A549 (cell line): ENCODE measurements at regions not wholly inside any gene's neighbourhood (a gene's known extent, or its start where the extent isn't known, plus 50 kb on each side); places are given as distances from the start of the nearest gene placed in this dataset.

Experiments
- CTCF ChIP-seq: fragments of >200 bp; sonication (Bioruptor Twin); formaldehyde crosslinking; IDR thresholded peaks from 3 replicates; pipeline ENCODE4 v1.5.1; 2016
- POLR2A ChIP-seq: IDR thresholded peaks from 2 replicates; pipeline ENCODE4 v1.6.1; 2012; ENCODE audit warnings: mild to moderate bottlenecking, low read length
- TF ChIP-seq, protein P1 (sequence below): fragments of 450-650 bp; IDR thresholded peaks from 2 replicates; pipeline ENCODE4 v1.6.1; 2014; ENCODE audit warnings: antibody characterized with exemption

DNA sequence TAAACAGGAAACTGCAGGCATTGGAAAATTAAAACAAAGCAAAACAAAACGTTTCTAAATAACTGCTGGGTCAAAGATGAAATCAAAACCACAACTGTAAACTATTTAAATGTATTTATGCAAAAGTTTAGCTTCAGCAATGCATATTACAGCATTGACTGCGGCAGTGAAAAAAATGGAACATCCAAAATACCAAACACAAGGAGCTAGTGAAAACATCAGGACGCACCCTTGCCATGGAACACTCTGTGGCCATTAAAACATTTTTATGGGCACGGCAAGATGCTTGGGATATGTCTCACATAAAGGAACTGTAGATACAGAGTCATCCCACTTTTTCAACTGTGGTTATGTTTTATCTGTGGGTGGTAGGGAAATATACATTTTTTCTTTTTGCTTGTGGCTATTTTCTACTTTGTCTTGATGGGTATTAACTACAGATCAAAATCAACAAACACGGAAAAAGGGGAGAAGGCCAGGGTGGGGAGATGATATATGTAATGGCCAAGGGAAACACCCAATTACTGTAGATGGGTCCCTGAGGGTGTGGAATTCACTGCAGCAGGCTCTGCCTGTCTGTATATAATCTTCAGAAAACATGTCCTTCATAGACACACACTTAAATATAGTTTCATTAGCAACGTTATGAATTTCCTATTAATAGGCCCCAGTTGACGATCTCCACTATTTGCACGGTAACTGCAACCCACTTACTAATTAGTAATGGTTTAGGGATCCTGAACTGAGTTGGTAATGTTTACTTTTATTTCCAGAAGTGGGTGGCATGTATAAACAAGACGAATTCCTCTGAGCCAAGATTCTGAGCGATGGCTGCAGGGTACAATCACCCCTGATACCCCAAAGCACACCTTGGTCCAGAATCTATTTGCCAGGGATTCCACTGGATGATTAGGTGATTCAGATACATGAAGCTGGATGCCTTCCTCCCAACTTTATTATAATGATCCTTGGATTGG lies 110.5 kb downstream of the ACKR3 start:
- TF ChIP-seq CTCF (no peak), POLR2A (no peak)
- TF ChIP-seq, protein P1, sequence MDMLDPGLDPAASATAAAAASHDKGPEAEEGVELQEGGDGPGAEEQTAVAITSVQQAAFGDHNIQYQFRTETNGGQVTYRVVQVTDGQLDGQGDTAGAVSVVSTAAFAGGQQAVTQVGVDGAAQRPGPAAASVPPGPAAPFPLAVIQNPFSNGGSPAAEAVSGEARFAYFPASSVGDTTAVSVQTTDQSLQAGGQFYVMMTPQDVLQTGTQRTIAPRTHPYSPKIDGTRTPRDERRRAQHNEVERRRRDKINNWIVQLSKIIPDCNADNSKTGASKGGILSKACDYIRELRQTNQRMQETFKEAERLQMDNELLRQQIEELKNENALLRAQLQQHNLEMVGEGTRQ = no peak
